SK-N-SH treated with all-trans-retinoic acid at 6 μM for 48 hours (cell line): ENCODE measurements at regions not wholly inside any gene's neighbourhood (a gene's known extent, or its start where the extent isn't known, plus 50 kb on each side); places are given as distances from the start of the nearest gene placed in this dataset.

Experiments
- BACH2 ChIP-seq: fragments of 250-450 bp; sonication (Bioruptor Pico); IDR thresholded peaks from 2 replicates; pipeline ENCODE4 v1.9.0; 2021; ENCODE audit warnings: mild to moderate bottlenecking, borderline replicate concordance
- CSDC2 ChIP-seq: fragments of 250-450 bp; sonication (Bioruptor Pico); IDR thresholded peaks from 2 replicates; pipeline ENCODE4 v1.5.0; 2020; ENCODE audit warnings: mild to moderate bottlenecking, moderate library complexity
- CSRNP3 ChIP-seq: fragments of 250-450 bp; sonication (Bioruptor Pico); IDR thresholded peaks from 2 replicates; pipeline ENCODE4 v1.5.1; 2021; ENCODE audit warnings: mild to moderate bottlenecking, moderate library complexity
- GLIS3 ChIP-seq: fragments of 250-450 bp; sonication (Bioruptor Pico); IDR thresholded peaks from 2 replicates; pipeline ENCODE4 v1.5.0; 2020; ENCODE audit warnings: mild to moderate bottlenecking, moderate library complexity
- OSR1 ChIP-seq: fragments of 250-450 bp; sonication (Bioruptor Pico); IDR thresholded peaks from 2 replicates; pipeline ENCODE4 v1.8.0; 2022; ENCODE audit warnings: moderate library complexity, mild to moderate bottlenecking, inconsistent platforms
- PATZ1 ChIP-seq: fragments of 250-450 bp; sonication (Bioruptor Pico); IDR thresholded peaks from 2 replicates; pipeline ENCODE4 v1.8.0; 2020; ENCODE audit warnings: mild to moderate bottlenecking, moderate library complexity, borderline replicate concordance
- PPARA ChIP-seq: fragments of 250-450 bp; sonication (Bioruptor Pico); IDR thresholded peaks from 2 replicates; pipeline ENCODE4 v1.5.0; 2020; ENCODE audit warnings: mild to moderate bottlenecking, borderline replicate concordance
- RARB ChIP-seq: fragments of 250-450 bp; sonication (Bioruptor Pico); IDR thresholded peaks from 2 replicates; pipeline ENCODE4 v1.8.0; 2021; ENCODE audit warnings: mild to moderate bottlenecking, moderate library complexity
- TCF4 ChIP-seq: fragments of 250-450 bp; sonication (Bioruptor Pico); IDR thresholded peaks from 2 replicates; pipeline ENCODE4 v1.8.0; 2021; ENCODE audit warnings: mild to moderate bottlenecking, moderate library complexity, borderline replicate concordance
- ZFP3 ChIP-seq: fragments of 250-450 bp; sonication (Bioruptor Pico); IDR thresholded peaks from 2 replicates; pipeline ENCODE4 v1.5.0; 2020; ENCODE audit warnings: mild to moderate bottlenecking, moderate library complexity
- ZNF565 ChIP-seq: fragments of 450-650 bp; formaldehyde crosslinking; conservative IDR thresholded peaks from 2 replicates; pipeline ENCODE4 v1.5.0; 2020; ENCODE audit warnings: low read depth, mild to moderate bottlenecking, moderate library complexity
- ZNF8 ChIP-seq: fragments of 450-650 bp; formaldehyde crosslinking; IDR thresholded peaks from 2 replicates; pipeline ENCODE4 v1.5.0; 2020; ENCODE audit warnings: mild to moderate bottlenecking, moderate library complexity

- TF ChIP-seq ZFP3 (CRISPR knock-in tag) (no peak), TCF4 (CRISPR knock-in tag) (no peak), CSRNP3 (CRISPR knock-in tag) (no peak), PPARA (CRISPR knock-in tag) (no peak), PATZ1 (CRISPR knock-in tag) (no peak), OSR1 (CRISPR knock-in tag) (no peak), RARB (CRISPR knock-in tag) (no peak), ZNF8 (CRISPR knock-in tag) (no peak), BACH2 (CRISPR knock-in tag) (no peak), GLIS3 (CRISPR knock-in tag) (no peak), ZNF565 (CRISPR knock-in tag) (no peak), CSDC2 (CRISPR knock-in tag) (no peak)
Observed at GRCh38 chr3:65126527-65127410, 439.0 kb upstream of the ADAMTS9 start.
